Lower leg skin (tissue), 3 donors: ENCODE measurements at regions not wholly inside any gene's neighbourhood (a gene's known extent, or its start where the extent isn't known, plus 50 kb on each side); places are given as distances from the start of the nearest gene placed in this dataset.

ENCODE experiments used
- CTCF ChIP-seq, 3 donors: fragments of 450-650 bp; IDR thresholded peaks; one replicate each; pipeline ENCODE4 v1.5.1; 2016; ENCODE audit warnings: antibody characterized with exemption in 3 of 3, mild to moderate bottlenecking in 3 of 3, moderate library complexity in 2 of 3
- POLR2A ChIP-seq, 2 donors: fragments of 450-650 bp; IDR thresholded peaks; one replicate each; pipeline ENCODE4 v1.6.1; 2016 to 2017; ENCODE audit warnings: antibody characterized with exemption in 2 of 2, mild to moderate bottlenecking in 1 of 2, moderate library complexity in 1 of 2

DNA sequence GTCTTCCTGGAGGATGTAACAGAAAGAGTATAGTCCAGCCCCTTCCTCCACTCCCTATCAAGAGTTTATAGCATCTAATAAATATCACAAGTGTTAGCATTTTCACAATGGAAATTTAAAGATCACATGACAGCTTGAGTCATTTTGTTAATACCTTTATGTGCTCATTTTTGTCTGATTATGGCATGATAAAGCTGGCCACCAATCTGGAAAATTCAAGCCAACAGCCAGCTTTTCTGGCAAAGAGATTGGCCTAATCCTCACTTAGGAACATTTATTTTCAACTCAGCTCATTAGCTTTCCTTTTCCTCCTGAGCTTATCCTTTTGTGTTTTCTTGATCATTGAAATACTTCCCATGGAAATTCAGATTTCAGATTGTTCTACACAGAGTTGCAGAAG, 262.9 kb upstream of the RBMS1 start:
- TF ChIP-seq CTCF (IDR thresholded peaks at IDR 0.05) (no peak), POLR2A (IDR thresholded peaks at IDR 0.05) (no peak)
